ENCODE measurements at regions not wholly inside any gene's neighbourhood (a gene's known extent, or its start where the extent isn't known, plus 50 kb on each side); places are given as distances from the start of the nearest gene placed in this dataset.

DNA sequence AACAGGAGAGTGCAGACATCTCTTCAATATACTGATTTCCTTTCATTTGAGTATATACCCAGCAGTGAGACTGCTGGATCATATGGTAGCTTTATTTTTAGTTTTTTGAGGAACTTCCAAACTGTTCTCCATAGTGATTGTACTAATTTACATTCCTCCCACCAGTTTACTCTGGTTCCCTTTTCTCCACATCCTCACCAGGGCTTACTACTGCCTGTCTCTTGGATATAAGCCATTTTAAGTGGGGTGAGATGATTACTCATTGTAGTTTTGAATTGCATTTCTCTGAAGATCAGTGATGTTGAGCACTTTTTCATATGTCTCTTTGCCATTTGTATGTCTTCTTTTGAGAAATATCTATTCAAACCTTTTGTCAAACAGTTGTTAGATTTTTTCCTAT is 64.9 kb upstream of the HMGCLL1 start:
- intact Hi-C loops (cut with micrococcal nuclease), result no loop called here
- H3K36me3 Mint-ChIP-seq, result no peaks in the 10 kb centered on the region
- no peak overlapping the region for H3K4me3 Mint-ChIP-seq
- ChIA-PET POLR2A (ENCODE audit: partially characterized antibody) (no interaction called here), CTCF (ENCODE audit: partially characterized antibody) (no interaction called here)
- no peak overlapping the region for H3K27ac ChIP-seq (ENCODE audit: low read depth, low read length)
- H3K4me1 Mint-ChIP-seq, result no peaks in the 10 kb centered on the region
- no peaks in the 10 kb centered on the region for H3K27me3 ChIP-seq (ENCODE audit: insufficient read depth, low read length)
- no peaks in the 10 kb centered on the region for H3K36me3 ChIP-seq (ENCODE audit: insufficient read depth, low read length)
- no peaks in the 10 kb centered on the region for H3K27me3 Mint-ChIP-seq
- H3K27ac Mint-ChIP-seq, result no peak overlapping the region
- peaks cover 2 to 24% (median 11%) of the 10 kb centered on the region in 8 donors for H3K9me3 Mint-ChIP-seq
- H3K9me3 ChIP-seq (ENCODE audit: control insufficient read depth in 1 of 2, low read length in 2 of 2), result no peaks in the 10 kb centered on the region
- no peak overlapping the region for H3K4me3 ChIP-seq (ENCODE audit: low read length in 2 of 2)
- DNase-seq, result no peak
- H3K4me1 ChIP-seq (ENCODE audit: insufficient read depth, low read length), result no peaks in the 10 kb centered on the region

DNA sequence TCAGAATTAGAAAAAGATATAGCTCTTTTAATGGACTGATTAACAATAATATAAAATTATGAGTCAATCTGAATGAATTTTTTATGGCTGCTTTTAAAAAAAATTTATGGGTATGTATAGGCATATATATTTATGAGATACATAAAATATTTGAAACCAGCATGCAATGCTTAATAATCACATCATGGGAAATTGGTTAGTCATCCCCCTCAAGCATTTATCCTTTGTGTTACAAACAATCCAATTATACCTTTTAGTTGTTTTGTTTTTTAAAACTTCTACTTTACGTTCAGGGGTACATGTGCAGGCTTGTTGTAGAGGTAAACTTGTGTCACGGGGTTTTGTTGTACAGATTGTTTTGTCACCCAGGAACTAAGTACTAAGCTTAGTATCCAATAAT is 63.4 kb upstream of the HMGCLL1 start:
- Mint-ChIP-seq H3K27ac (no peak overlapping the region), H3K4me3 (no peak overlapping the region)

DNA sequence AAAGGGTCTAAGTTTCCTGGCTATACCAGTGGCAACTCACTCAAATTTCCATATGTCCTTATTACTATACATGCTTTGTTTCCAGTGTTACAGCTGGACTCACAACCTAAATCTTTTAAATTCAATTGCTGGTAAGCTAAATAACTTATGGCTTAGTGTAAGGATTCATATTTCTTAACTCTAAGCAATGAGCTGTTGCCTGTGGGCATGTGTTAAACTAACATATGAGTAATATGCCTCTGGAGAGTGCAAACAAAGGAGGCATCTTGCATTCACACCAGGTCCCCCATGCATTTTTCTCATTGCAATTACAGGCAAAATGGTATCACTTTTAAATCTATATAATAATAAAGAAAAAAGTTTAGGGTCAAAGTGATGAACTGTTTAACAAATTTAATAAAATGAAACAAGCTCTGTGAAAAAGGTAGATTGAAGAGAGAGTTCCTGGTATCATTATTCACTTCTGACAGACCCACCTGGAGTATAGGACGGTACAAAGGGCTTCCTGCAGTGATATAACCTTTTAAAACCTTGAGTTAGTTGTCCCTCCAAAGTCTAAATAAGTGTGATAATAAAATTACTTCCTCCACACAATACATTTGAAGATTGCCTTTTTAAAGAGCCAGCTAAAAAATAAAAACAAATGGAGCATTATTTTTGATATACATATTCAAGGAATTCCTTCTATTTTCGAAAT is 57.6 kb upstream of the HMGCLL1 start:
- CTCF ChIA-PET (ENCODE audit: partially characterized antibody), result no interaction called here
- DNase-seq, result no peak
- Histone ChIP-seq H3K4me1 (ENCODE audit: insufficient read depth, low read length) (no peaks in the 10 kb centered on the region), H3K4me3 (ENCODE audit: low read length in 2 of 2) (no peak overlapping the region), H3K27me3 (ENCODE audit: insufficient read depth, low read length) (no peaks in the 10 kb centered on the region), H3K36me3 (ENCODE audit: insufficient read depth, low read length) (no peaks in the 10 kb centered on the region), H3K27ac (ENCODE audit: low read depth, low read length) (no peak overlapping the region), H3K9me3 (ENCODE audit: control insufficient read depth in 1 of 2, low read length in 2 of 2) (no peaks in the 10 kb centered on the region)
- no peaks in the 10 kb centered on the region for H3K27me3 Mint-ChIP-seq
- no peak overlapping the region for H3K4me3 Mint-ChIP-seq
- no peak overlapping the region for H3K27ac Mint-ChIP-seq
- POLR2A ChIA-PET (ENCODE audit: partially characterized antibody), result no interaction called here
- H3K9me3 Mint-ChIP-seq, result peaks cover 0 to 10% (median 4%) of the 10 kb centered on the region in 8 donors
- no peaks in the 10 kb centered on the region for H3K36me3 Mint-ChIP-seq
- H3K4me1 Mint-ChIP-seq, result no peaks in the 10 kb centered on the region
- intact Hi-C loops (cut with micrococcal nuclease), result no loop called here

More for the DNA sequence above, 63.4 kb upstream of the HMGCLL1 start:
- Mint-ChIP-seq H3K9me3 (peaks cover 2 to 24% (median 14%) of the 10 kb centered on the region in 8 donors), H3K4me1 (no peaks in the 10 kb centered on the region), H3K36me3 (no peaks in the 10 kb centered on the region), H3K27me3 (no peaks in the 10 kb centered on the region)
- H3K4me3 ChIP-seq (ENCODE audit: low read length in 2 of 2), result no peak overlapping the region
- ChIA-PET POLR2A (ENCODE audit: partially characterized antibody) (no interaction called here), CTCF (ENCODE audit: partially characterized antibody) (no interaction called here)
- no peaks in the 10 kb centered on the region for H3K9me3 ChIP-seq (ENCODE audit: control insufficient read depth in 1 of 2, low read length in 2 of 2)
- H3K27me3 ChIP-seq (ENCODE audit: insufficient read depth, low read length), result no peaks in the 10 kb centered on the region
- H3K27ac ChIP-seq (ENCODE audit: low read depth, low read length), result no peak overlapping the region
- H3K36me3 ChIP-seq (ENCODE audit: insufficient read depth, low read length), result no peaks in the 10 kb centered on the region
- intact Hi-C loops (cut with micrococcal nuclease), result no loop called here
- DNase-seq, result no peak
- no peaks in the 10 kb centered on the region for H3K4me1 ChIP-seq (ENCODE audit: insufficient read depth, low read length)

DNA sequence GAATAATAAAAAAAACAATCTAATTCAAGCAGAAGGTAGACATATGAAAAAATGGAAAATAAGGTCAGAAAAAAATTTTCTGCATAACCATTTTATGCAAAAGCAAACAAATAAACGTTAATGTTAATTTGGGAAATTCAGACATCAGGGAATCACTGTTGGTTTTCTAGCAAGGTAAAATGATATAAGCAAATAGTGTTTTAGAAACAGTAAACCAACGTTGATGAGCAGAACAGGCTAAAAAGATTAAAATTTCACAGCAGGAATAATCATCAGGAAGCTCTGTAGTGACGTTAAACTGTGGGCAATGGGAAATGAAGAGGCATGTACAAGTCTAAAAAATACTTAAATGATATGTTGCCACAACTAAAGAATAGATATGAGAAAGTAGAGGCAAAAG is 54.5 kb upstream of the HMGCLL1 start:
- H3K27ac Mint-ChIP-seq, result no peak overlapping the region
- H3K4me3 Mint-ChIP-seq, result no peak overlapping the region
- CTCF ChIA-PET (ENCODE audit: partially characterized antibody), result no interaction called here
- H3K36me3 Mint-ChIP-seq, result no peaks in the 10 kb centered on the region
- POLR2A ChIA-PET (ENCODE audit: partially characterized antibody), result no interaction called here
- H3K9me3 Mint-ChIP-seq, result peaks cover 0 to 12% (median 4%) of the 10 kb centered on the region in 8 donors
- Histone ChIP-seq H3K27ac (ENCODE audit: low read depth, low read length) (no peak overlapping the region), H3K27me3 (ENCODE audit: insufficient read depth, low read length) (no peaks in the 10 kb centered on the region), H3K4me1 (ENCODE audit: insufficient read depth, low read length) (no peaks in the 10 kb centered on the region), H3K36me3 (ENCODE audit: insufficient read depth, low read length) (no peaks in the 10 kb centered on the region), H3K9me3 (ENCODE audit: control insufficient read depth in 1 of 2, low read length in 2 of 2) (no peaks in the 10 kb centered on the region), H3K4me3 (ENCODE audit: low read length in 2 of 2) (no peak overlapping the region)
- H3K4me1 Mint-ChIP-seq, result no peaks in the 10 kb centered on the region
- DNase-seq, result no peak
- intact Hi-C loops (cut with micrococcal nuclease), result no loop called here
- no peaks in the 10 kb centered on the region for H3K27me3 Mint-ChIP-seq

DNA sequence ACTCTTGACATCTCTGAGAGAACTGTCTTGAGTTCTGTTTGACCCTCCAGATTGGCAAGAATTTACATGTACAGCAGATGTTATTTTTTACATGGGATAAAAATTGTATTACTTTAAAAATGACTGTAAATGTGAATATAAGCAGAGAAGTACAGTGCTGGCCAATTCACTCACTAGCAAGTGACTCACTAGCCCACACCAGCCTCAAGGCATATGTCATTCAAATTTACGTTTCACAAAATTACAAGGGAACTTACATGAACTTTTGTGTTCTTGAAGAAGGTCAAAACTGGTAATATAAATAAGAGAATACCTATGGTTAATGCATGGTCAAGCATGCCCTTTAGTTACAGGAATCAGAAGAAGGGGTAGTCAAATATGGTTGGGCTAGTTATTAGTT is 54.0 kb upstream of the HMGCLL1 start:
- Histone ChIP-seq H3K36me3 (ENCODE audit: insufficient read depth, low read length) (no peaks in the 10 kb centered on the region), H3K27ac (ENCODE audit: low read depth, low read length) (no peak overlapping the region), H3K9me3 (ENCODE audit: control insufficient read depth in 1 of 2, low read length in 2 of 2) (no peaks in the 10 kb centered on the region), H3K4me3 (ENCODE audit: low read length in 2 of 2) (no peak overlapping the region), H3K4me1 (ENCODE audit: insufficient read depth, low read length) (no peaks in the 10 kb centered on the region), H3K27me3 (ENCODE audit: insufficient read depth, low read length) (no peaks in the 10 kb centered on the region)
- Mint-ChIP-seq H3K4me1 (no peaks in the 10 kb centered on the region), H3K9me3 (peaks cover 0 to 12% (median 4%) of the 10 kb centered on the region in 8 donors), H3K4me3 (no peak overlapping the region), H3K27ac (peak overlapping the region in 1 of 7 donors; percentile 19), H3K36me3 (no peaks in the 10 kb centered on the region), H3K27me3 (no peaks in the 10 kb centered on the region)
- intact Hi-C loops (cut with micrococcal nuclease), result no loop called here
- POLR2A ChIA-PET (ENCODE audit: partially characterized antibody), result no interaction called here
- no peak for DNase-seq
- CTCF ChIA-PET (ENCODE audit: partially characterized antibody), result no interaction called here
